Stimulated activated CD8-positive, alpha-beta memory T cell treated with anti-CD3 and anti-CD28 coated beads, Interleukin-15, amount 100 ng/mL, for 48 hours (primary cell): ENCODE measurements at regions not wholly inside any gene's neighbourhood (a gene's known extent, or its start where the extent isn't known, plus 50 kb on each side); places are given as distances from the start of the nearest gene placed in this dataset.

Experiments
- DNase-seq, 2 donors: peaks; one replicate each; pipeline ENCODE4 v3.0.0-alpha.2; 2020; ENCODE audit warnings: low read depth in 2 of 2

GRCh38 chr16:72332926-72333325 is 161.0 kb upstream of the PMFBP1 start:
- no peak for DNase-seq

GRCh38 chr16:72324578-72324977 is 152.6 kb upstream of the PMFBP1 start:
- DNase-seq, result no peak

- DNase-seq, result no peak
Measured at GRCh38 chr16:72317446-72317845, 145.5 kb upstream of the PMFBP1 start.

GRCh38 chr16:72313903-72314302 is 141.9 kb upstream of the PMFBP1 start:
- DNase-seq, result no peak

- no peak for DNase-seq
Measured at GRCh38 chr16:72312828-72313227, 140.9 kb upstream of the PMFBP1 start.

- DNase-seq, result no peak
Measured at GRCh38 chr16:72311426-72311825, 139.5 kb upstream of the PMFBP1 start.

- DNase-seq, result no peak
Measured at GRCh38 chr16:72309001-72309400, 137.0 kb upstream of the PMFBP1 start.

GRCh38 chr16:72308396-72308795 is 136.4 kb upstream of the PMFBP1 start:
- DNase-seq, result no peak

- DNase-seq, result no peak
Measured at GRCh38 chr16:72302332-72302731, 130.4 kb upstream of the PMFBP1 start.

GRCh38 chr16:72301523-72302236 is 129.7 kb upstream of the PMFBP1 start:
- no peak for DNase-seq

GRCh38 chr16:72300892-72301291 is 128.9 kb upstream of the PMFBP1 start:
- DNase-seq, result no peak

GRCh38 chr16:72299684-72300243 is 127.8 kb upstream of the PMFBP1 start:
- no peak for DNase-seq

GRCh38 chr16:72298961-72299360 is 127.0 kb upstream of the PMFBP1 start:
- no peak for DNase-seq

- DNase-seq, result no peak
Measured at GRCh38 chr16:72295914-72296313, 124.0 kb upstream of the PMFBP1 start.

GRCh38 chr16:72291531-72291981 is 119.6 kb upstream of the PMFBP1 start:
- no peak for DNase-seq

GRCh38 chr16:72291121-72291520 is 119.2 kb upstream of the PMFBP1 start:
- no peak for DNase-seq

- DNase-seq, result no peak
Measured at GRCh38 chr16:72287649-72288048, 115.7 kb upstream of the PMFBP1 start.

- no peak for DNase-seq
Measured at GRCh38 chr16:72286936-72287620, 115.1 kb upstream of the PMFBP1 start.

GRCh38 chr16:72285728-72286127 is 113.8 kb upstream of the PMFBP1 start:
- DNase-seq, result no peak

- DNase-seq, result no peak
Measured at GRCh38 chr16:72285324-72285723, 113.4 kb upstream of the PMFBP1 start.

- DNase-seq, result no peak
Measured at GRCh38 chr16:72284042-72284789, 112.3 kb upstream of the PMFBP1 start.

- DNase-seq, result no peak
Measured at GRCh38 chr16:72282362-72282761, 110.4 kb upstream of the PMFBP1 start.
